22Rv1 (cell line): ENCODE measurements at regions not wholly inside any gene's neighbourhood (a gene's known extent, or its start where the extent isn't known, plus 50 kb on each side); places are given as distances from the start of the nearest gene placed in this dataset.
"Not testable (repeated sequence)": the region's sequence is repeated elsewhere in the genome, so short reads cannot be mapped to it uniquely, and the experiment has no call there.

Source experiments
- H3K27ac ChIP-seq: fragments of 450-650 bp; 2 replicates; pipeline ENCODE4 v1.5.1; 2017
- CTCF ChIP-seq: fragments of 450-650 bp; IDR thresholded peaks from 2 replicates; pipeline ENCODE4 v1.5.1; 2017; ENCODE audit warnings: mild to moderate bottlenecking
- ZFX ChIP-seq: fragments of 450-650 bp; IDR thresholded peaks from 2 replicates; pipeline ENCODE4 v1.6.1; 2017; ENCODE audit warnings: antibody characterized with exemption, borderline replicate concordance

GRCh38 chr1:70820995-70821394 is 226.6 kb downstream of the PTGER3 start:
- no peak overlapping the region for H3K27ac ChIP-seq
- TF ChIP-seq CTCF (no peak), ZFX (no peak)

- TF ChIP-seq CTCF = no peak
- no peak for TF ChIP-seq ZFX
- H3K27ac ChIP-seq = no peak overlapping the region
These were observed 221.2 kb downstream of the PTGER3 start for GRCh38 chr1:70826428-70826827.

- TF ChIP-seq ZFX (no peak), CTCF (no peak)
- H3K27ac ChIP-seq = no peak overlapping the region
These were observed 220.6 kb downstream of the PTGER3 start for GRCh38 chr1:70827030-70827429.

GRCh38 chr1:70828177-70828576 is 219.4 kb downstream of the PTGER3 start:
- TF ChIP-seq ZFX (no peak), CTCF (no peak)
- H3K27ac ChIP-seq = no peak overlapping the region

GRCh38 chr1:70834365-70834764 is 213.3 kb downstream of the PTGER3 start:
- not testable (repeated sequence) for H3K27ac ChIP-seq

GRCh38 chr1:70836456-70836855 is 211.2 kb downstream of the PTGER3 start:
- no peak overlapping the region for H3K27ac ChIP-seq
- TF ChIP-seq ZFX (no peak), CTCF (no peak)

GRCh38 chr1:70840260-70840953 is 207.2 kb downstream of the PTGER3 start:
- H3K27ac ChIP-seq = no peak overlapping the region

More at GRCh38 chr1:70840260-70840953, 207.2 kb downstream of the PTGER3 start:
- TF ChIP-seq ZFX (no peak), CTCF (no peak)
